Breast epithelium (tissue), 4 donors: ENCODE measurements at regions not wholly inside any gene's neighbourhood (a gene's known extent, or its start where the extent isn't known, plus 50 kb on each side); places are given as distances from the start of the nearest gene placed in this dataset.

Experiments
- DNase-seq, 2 donors: peaks; one replicate each; pipeline ENCODE4 v3.0.0-alpha.2; 2019; ENCODE audit warnings: low spot score in 2 of 2
- H3K27ac ChIP-seq, 2 donors: fragments of 200-600 bp; sonication (generic) in 1 of 2; one replicate each; pipeline ENCODE4 v1.5.1; 2016 to 2019; ENCODE audit warnings: mild to moderate bottlenecking in 1 of 2
- H3K27me3 ChIP-seq, 2 donors: fragments of 200-600 bp; sonication (generic) in 1 of 2; one replicate each; pipeline versions ENCODE4 v1.5.1 to v1.6.0; 2017 to 2019; ENCODE audit warnings: control low read depth in 1 of 2, mild to moderate bottlenecking in 1 of 2
- H3K36me3 ChIP-seq: fragments of 200-600 bp; one replicate; pipeline ENCODE4 v1.5.1; 2019
- H3K4me1 ChIP-seq, 2 donors: fragments of 200-600 bp; sonication (generic); one replicate each; pipeline ENCODE4 v1.5.1; 2016 to 2019; ENCODE audit warnings: control low read depth in 1 of 2
- H3K4me3 ChIP-seq, 3 donors: fragments of 200-600 bp; sonication (generic); 1 replicate in 2 of 3; 2 replicates in 1 of 3; pipeline ENCODE4 v1.5.1; 2016 to 2019; ENCODE audit warnings: mild to moderate bottlenecking in 3 of 3, moderate library complexity in 2 of 3
- H3K9me3 ChIP-seq, 2 donors: fragments of 200-600 bp; sonication (generic) in 1 of 2; one replicate each; pipeline ENCODE4 v1.5.1; 2016 to 2019; ENCODE audit warnings: control low read depth in 1 of 2
- CTCF ChIP-seq, 3 donors: fragments of 450-650 bp; IDR thresholded peaks; one replicate each; pipeline ENCODE4 v1.5.1; 2016 to 2017; ENCODE audit warnings: antibody characterized with exemption in 3 of 3, mild to moderate bottlenecking in 3 of 3, moderate library complexity in 3 of 3
- POLR2A ChIP-seq: fragments of 450-650 bp; IDR thresholded peaks from one replicate; pipeline ENCODE4 v1.6.1; 2016; ENCODE audit warnings: antibody characterized with exemption, mild to moderate bottlenecking, moderate library complexity
- POLR2AphosphoS5 ChIP-seq, 3 donors: sonication (generic); formaldehyde crosslinking; IDR thresholded peaks; one replicate each; pipeline ENCODE4 v1.6.1; 2017; ENCODE audit warnings: antibody characterized with exemption in 3 of 3
- intact Hi-C: fragments of 100-400 bp; cut with DNase I; formaldehyde crosslinking; loops from one replicate; pipeline ENCODE4 v1.15.1; 2023; ENCODE audit warnings: low total_unique reads

DNA sequence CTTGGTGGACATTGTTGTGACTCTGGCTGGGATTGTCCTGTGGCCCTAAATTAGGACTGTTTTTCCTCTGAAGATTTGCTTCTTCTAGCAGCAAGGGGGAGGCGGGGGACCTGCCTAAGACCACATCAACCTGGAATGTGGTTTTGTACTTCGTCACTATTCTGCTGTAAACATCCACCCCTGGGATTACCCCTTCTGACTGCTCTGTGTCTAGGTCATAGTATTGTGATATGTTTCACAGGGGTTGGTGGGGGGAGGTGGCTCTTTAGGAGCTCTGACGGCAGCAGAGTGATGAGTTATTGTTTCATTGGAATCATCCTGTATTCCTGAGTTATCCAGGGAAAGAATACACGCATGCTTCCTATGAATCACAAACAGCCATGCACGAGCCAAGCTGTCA, 226.4 kb upstream of the MYT1L start:
- intact Hi-C loops: no loop called here
- DNase-seq: no peak

DNA sequence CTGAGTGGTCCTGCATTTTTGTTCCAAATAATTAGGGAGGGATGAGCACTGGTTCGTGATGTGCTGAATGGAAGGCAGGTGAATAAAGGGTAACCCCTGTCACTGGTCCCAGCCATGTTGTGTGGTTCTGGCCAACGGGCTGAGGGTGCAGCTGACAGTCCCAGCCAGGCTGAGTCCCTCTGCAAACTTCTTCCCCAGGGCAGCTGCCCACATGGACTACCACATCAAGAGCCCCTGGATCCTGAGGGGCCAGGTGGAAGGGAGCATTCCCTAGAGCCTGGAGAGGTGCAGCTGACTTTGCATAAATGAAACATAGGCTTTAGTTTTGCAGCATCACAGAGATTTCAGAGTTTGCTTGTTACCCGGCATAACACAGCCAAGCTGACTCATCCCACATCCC, 219.8 kb upstream of the MYT1L start:
- intact Hi-C loops: no loop called here
- no peak overlapping the region for H3K27ac ChIP-seq
- TF ChIP-seq CTCF (IDR thresholded peaks at IDR 0.05) (no peak), POLR2AphosphoS5 (IDR thresholded peaks at IDR 0.05) (no peak), POLR2A (no peak)
- DNase-seq: no peak
- H3K4me1 ChIP-seq: no peaks in the 10 kb centered on the region
- H3K27me3 ChIP-seq: no peaks in the 10 kb centered on the region
- no peaks in the 10 kb centered on the region for H3K36me3 ChIP-seq
- no peak overlapping the region for H3K4me3 ChIP-seq
- H3K9me3 ChIP-seq: peaks cover 10 to 27% of the 10 kb centered on the region in 2 donors

More for the DNA sequence above, 226.4 kb upstream of the MYT1L start:
- H3K27me3 ChIP-seq: no peaks in the 10 kb centered on the region
- no peak for TF ChIP-seq POLR2A
- no peak for TF ChIP-seq CTCF (IDR thresholded peaks at IDR 0.05)
- TF ChIP-seq POLR2AphosphoS5 (IDR thresholded peaks at IDR 0.05): no peak
- H3K27ac ChIP-seq: no peak overlapping the region
- no peak overlapping the region for H3K4me3 ChIP-seq
- H3K9me3 ChIP-seq: peaks cover 5 to 27% of the 10 kb centered on the region in 2 donors
- no peaks in the 10 kb centered on the region for H3K36me3 ChIP-seq
- H3K4me1 ChIP-seq: no peaks in the 10 kb centered on the region

DNA sequence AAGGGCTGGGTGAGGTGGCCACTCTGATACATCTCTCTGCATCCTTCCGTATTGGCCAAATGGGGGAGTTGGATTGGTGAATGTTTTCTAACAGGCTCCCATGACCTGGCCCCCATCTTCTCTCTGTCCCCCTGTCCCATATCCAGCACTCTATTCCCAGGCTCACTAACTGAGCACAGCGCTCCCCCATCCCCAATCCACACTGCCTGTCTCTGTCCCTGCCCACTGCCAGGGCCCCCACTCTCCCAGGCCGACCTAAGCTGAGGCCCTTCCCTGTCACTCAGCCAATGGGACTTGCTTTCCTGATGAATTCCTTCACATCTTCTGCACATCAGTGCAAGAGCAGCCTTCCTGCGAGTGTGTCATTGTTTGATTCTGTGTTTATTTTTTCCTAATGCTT, 216.8 kb upstream of the MYT1L start:
- TF ChIP-seq POLR2AphosphoS5 (IDR thresholded peaks at IDR 0.05) (no peak), POLR2A (no peak)
- H3K4me1 ChIP-seq: no peaks in the 10 kb centered on the region
- intact Hi-C loops: no loop called here
- H3K36me3 ChIP-seq: no peaks in the 10 kb centered on the region
- DNase-seq: no peak
- no peak overlapping the region for H3K4me3 ChIP-seq
- H3K27me3 ChIP-seq: no peaks in the 10 kb centered on the region
- H3K9me3 ChIP-seq: peaks cover 9% of the 10 kb centered on the region in 2 donors
- H3K27ac ChIP-seq: no peak overlapping the region

DNA sequence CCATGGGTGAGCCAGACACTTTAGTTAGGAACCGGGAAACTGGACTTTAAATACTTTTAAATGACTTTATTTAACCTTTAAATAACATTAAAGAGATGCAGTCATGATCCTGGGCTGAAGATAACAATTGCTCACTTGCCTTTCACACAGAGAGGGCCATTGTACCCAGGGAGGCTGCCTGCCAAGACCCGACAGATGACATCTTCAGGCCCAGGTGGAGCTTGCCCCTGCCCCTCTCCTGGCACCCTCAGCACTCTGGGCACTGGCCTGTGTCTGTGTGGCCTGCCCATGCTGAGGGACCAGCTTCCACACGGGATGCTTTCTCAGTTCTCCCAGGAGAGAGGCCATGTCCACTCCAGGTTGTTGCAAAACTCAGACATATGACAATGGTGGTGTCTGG, 216.4 kb upstream of the MYT1L start:
- intact Hi-C loops: no loop called here
- Histone ChIP-seq H3K36me3 (no peaks in the 10 kb centered on the region), H3K27me3 (no peaks in the 10 kb centered on the region), H3K4me1 (no peaks in the 10 kb centered on the region), H3K27ac (no peak overlapping the region), H3K4me3 (no peak overlapping the region), H3K9me3 (peaks cover 4 to 5% of the 10 kb centered on the region in 2 donors)
- TF ChIP-seq CTCF (IDR thresholded peaks at IDR 0.05) (no peak), POLR2AphosphoS5 (IDR thresholded peaks at IDR 0.05) (no peak), POLR2A (no peak)
- DNase-seq: no peak

DNA sequence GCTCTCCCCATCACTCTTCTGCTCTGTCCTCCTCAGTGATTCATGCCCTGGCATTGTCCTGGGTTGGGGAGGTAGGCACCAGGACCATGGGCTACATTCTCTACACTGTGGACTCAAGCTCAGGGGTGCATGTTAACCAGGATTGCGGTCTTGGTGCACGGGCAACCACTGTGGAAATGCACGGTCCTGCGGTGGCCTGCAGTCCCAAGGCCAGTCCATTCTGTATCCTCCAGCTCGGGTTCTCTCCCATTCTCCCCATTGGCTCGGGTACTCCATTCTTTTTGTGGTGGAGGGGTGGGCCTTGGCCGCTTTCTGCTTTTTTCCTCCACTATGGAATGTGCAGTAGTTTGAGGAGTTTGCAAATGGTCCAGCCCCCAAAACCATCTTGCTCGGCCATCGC, 215.0 kb upstream of the MYT1L start:
- H3K9me3 ChIP-seq: no peaks in the 10 kb centered on the region
- no peak for DNase-seq
- H3K4me1 ChIP-seq: no peaks in the 10 kb centered on the region
- TF ChIP-seq CTCF (IDR thresholded peaks at IDR 0.05): no peak
- intact Hi-C loops: no loop called here
- no peak overlapping the region for H3K4me3 ChIP-seq
- H3K27ac ChIP-seq: no peak overlapping the region
- H3K36me3 ChIP-seq: no peaks in the 10 kb centered on the region
- H3K27me3 ChIP-seq: no peaks in the 10 kb centered on the region

DNA sequence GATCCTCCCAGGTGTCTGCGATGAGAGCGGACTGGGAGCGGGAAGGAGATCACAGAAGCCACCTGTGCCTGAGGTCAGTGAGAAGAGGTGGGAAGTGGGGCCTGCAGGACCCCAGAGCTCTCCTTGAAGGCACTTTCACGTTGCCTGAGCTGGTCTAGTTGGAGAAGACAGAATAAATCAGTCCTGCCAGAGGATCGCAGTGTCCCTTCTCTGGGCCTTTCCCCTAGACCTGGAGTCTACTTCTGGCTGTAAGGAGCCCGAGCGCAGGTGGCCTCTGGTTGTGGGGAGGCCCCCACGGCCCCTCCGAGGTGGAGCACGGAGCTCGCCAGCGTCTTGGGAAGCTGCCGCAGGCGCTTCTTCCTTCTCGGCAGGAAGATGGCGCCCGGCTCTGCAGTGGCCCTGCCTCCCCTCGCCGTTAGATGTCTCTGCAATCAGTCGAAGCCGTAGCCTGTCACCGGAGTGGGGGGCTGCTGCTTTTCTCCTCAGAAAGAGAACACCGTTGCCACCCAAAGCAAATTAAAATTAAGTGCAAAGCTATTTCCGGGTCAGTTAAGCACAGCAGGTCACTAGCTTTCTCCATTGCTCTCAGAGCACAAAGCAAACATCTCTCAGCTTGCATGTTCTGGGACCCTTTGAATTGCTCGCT, 212.0 kb upstream of the MYT1L start:
- TF ChIP-seq POLR2A: no peak
- no peak for TF ChIP-seq CTCF (IDR thresholded peaks at IDR 0.05)
- TF ChIP-seq POLR2AphosphoS5 (IDR thresholded peaks at IDR 0.05): no peak
- H3K4me3 ChIP-seq: no peak overlapping the region
- peaks cover 0 to 7% of the 10 kb centered on the region in 2 donors for H3K27me3 ChIP-seq
- H3K27ac ChIP-seq: no peak overlapping the region
- DNase-seq: no peak
- no peaks in the 10 kb centered on the region for H3K9me3 ChIP-seq
- no peaks in the 10 kb centered on the region for H3K36me3 ChIP-seq
- no peaks in the 10 kb centered on the region for H3K4me1 ChIP-seq
- intact Hi-C loops: loop anchor here (5.0 kb wide), 1 partner anchor 729 kb away; no protein-coding TSS in a partner anchor
